Heart left ventricle (tissue), 13 donors: ENCODE measurements at regions not wholly inside any gene's neighbourhood (a gene's known extent, or its start where the extent isn't known, plus 50 kb on each side); places are given as distances from the start of the nearest gene placed in this dataset.

Experiments used
- POLR2A ChIP-seq, 2 donors: fragments of 450-650 bp; IDR thresholded peaks; one replicate each; pipeline ENCODE4 v1.6.1; 2017; ENCODE audit warnings: antibody characterized with exemption in 2 of 2, mild to moderate bottlenecking in 2 of 2, moderate library complexity in 2 of 2
- TF ChIP-seq, protein P1 (sequence below), 12 donors: fragments of 200-600 bp; sonication (generic) in 4 of 12; IDR thresholded peaks; one replicate each; pipeline versions ENCODE4 v1.5.0 to v1.8.0; 2018 to 2022; ENCODE audit warnings: antibody characterized with exemption in 12 of 12, mild to moderate bottlenecking in 5 of 12
- donor health status: ischemic (EF 13 %, LVEDD 7.1; RV severe dilation, severe dysfunction).
- donor health status: DM: no; HTN: yes; CAD: no.
- donor health status: DM: no; HTN: no; CAD: no.
- donor health status: ischemic (EF 25% LVEDD 6.9; RV normal size, moderate dysfunction).
- donor health status: ischemic (EF 25% LVEDD 5.7; RV mildly dilated, moderate dysfunction).
- donor health status: ischemic (EF 35%, LVEDD 5.7; RV mildly dilated, moderate dysfunction).
- donor health status: nonischemic (EF 11% LVEDD 7.7; RV severe dilation, severe dysfunction).
- donor health status: DM: yes; HTN: yes; CAD: no.
- donor health status: PGD.
- donor health status: ischemic (EF 29% LVEDD 5.4; RV normal size, mild dysfunction).
- donor health status: nonischemic (EF 23%, LVEDD 6.1; RV moderate dilation, normal function).

DNA sequence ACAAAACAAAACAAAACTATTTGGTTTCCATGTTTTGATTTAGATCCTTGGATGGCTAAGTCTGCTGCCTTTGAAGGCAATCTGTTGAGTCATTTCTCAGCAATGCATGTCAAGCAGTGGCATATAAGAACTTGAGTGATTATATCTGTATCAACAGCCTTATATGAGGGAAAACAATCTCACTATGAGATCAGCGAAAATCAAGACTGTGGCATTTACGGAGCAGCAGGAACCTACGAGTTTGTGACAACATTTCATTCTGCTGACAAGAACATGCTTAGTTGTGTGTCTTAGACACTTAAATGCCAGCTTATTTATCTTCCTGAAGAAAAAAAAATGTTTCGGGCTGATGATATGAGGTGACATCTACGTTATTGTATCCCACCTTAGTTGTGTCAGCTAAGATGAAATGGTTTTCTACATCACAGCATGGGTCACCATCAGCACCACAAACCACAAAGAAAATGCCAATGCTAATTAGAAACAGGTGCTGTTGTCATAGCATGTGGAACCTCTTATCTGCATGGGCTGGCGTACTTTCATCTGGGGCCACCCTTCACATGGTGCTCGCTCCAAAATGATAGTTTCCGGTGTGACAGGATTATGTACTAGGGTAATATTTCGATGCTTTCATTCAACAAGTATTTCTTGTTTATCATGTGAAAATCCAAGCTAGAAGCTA lies 1085.5 kb downstream of the SORCS1 start:
- TF ChIP-seq, protein P1, sequence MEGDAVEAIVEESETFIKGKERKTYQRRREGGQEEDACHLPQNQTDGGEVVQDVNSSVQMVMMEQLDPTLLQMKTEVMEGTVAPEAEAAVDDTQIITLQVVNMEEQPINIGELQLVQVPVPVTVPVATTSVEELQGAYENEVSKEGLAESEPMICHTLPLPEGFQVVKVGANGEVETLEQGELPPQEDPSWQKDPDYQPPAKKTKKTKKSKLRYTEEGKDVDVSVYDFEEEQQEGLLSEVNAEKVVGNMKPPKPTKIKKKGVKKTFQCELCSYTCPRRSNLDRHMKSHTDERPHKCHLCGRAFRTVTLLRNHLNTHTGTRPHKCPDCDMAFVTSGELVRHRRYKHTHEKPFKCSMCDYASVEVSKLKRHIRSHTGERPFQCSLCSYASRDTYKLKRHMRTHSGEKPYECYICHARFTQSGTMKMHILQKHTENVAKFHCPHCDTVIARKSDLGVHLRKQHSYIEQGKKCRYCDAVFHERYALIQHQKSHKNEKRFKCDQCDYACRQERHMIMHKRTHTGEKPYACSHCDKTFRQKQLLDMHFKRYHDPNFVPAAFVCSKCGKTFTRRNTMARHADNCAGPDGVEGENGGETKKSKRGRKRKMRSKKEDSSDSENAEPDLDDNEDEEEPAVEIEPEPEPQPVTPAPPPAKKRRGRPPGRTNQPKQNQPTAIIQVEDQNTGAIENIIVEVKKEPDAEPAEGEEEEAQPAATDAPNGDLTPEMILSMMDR (IDR thresholded peaks at IDR 0.05), result no peak
- TF ChIP-seq POLR2A (IDR thresholded peaks at IDR 0.05), result no peak
